HEK293T (cell line): ENCODE measurements at regions not wholly inside any gene's neighbourhood (a gene's known extent, or its start where the extent isn't known, plus 50 kb on each side); places are given as distances from the start of the nearest gene placed in this dataset.

Source experiments
- LEF1 ChIP-seq: fragments of 450-650 bp; IDR thresholded peaks from 2 replicates; pipeline ENCODE4 v1.6.1; 2017; ENCODE audit warnings: mild to moderate bottlenecking, borderline replicate concordance
- SP1 ChIP-seq: fragments of 450-650 bp; IDR thresholded peaks from 2 replicates; pipeline ENCODE4 v1.6.1; 2017

- TF ChIP-seq SP1 (no peak), LEF1 (no peak)
These were observed 555.3 kb upstream of the ZNF608 start for GRCh38 chr5:125301711-125302110.
